GM18870 (cell line): ENCODE measurements at regions not wholly inside any gene's neighbourhood (a gene's known extent, or its start where the extent isn't known, plus 50 kb on each side); places are given as distances from the start of the nearest gene placed in this dataset.
"Not testable (repeated sequence)": the region's sequence is repeated elsewhere in the genome, so short reads cannot be mapped to it uniquely, and the experiment has no call there.

Experiments
- ATAC-seq: cut with Tn5 transposase; IDR thresholded peaks from one replicate; pipeline ENCODE4 v1.9.1; 2021; ENCODE audit warnings: moderate library complexity; ENCODE audit not compliant: unreplicated experiment

DNA sequence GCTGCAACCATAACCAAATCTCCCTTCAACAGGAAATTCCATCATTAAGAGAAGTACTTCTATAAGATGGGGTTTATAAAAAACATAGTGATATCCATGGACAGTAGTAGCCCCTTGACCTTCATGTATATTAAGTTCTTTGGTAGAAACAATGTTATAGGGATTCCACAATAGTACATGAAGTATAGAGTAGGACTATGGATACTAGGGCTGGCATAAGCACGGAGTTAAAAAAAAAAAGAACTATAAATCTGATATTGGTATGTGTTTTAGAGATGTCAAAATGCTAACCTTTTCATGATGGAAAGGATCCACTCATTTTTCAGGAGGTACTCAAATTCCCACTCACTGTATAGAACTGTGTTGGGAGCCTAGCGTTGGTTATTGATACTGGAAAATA is 337.6 kb downstream of the FGF10 start:
- ATAC-seq = no peak

DNA sequence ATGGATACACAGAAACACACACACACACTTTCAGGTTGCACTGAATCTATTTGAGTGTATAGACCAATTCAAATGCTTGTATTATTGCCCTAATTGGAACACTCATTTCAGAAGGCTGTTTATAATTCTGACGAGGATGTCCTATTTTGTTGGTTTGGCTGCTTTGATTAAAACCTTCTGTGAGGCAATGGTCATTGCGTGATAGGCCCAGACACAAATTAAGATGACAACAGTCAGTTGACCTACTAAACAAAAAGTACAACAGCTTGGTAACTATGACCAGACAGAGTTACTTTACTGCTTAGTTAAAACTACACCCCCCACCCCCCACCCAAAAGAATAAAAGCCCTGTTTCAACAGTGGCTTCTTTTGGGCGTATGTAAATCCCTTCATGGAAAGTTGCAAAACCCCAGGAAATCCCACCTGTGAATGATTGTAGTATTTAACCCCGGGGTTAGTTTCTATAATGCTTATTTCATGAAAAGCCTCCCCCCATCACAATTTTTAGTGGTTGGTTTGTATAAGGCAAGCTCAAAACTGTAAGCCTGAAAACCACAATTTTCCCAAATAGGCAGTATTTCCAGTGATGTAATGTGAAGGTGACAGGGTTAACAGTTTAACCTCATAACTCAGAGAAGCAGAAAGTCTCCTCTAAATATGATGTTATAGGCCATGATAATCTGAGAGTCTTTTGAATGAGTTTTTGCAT is 340.8 kb downstream of the FGF10 start:
- peak; percentile 69 for ATAC-seq

DNA sequence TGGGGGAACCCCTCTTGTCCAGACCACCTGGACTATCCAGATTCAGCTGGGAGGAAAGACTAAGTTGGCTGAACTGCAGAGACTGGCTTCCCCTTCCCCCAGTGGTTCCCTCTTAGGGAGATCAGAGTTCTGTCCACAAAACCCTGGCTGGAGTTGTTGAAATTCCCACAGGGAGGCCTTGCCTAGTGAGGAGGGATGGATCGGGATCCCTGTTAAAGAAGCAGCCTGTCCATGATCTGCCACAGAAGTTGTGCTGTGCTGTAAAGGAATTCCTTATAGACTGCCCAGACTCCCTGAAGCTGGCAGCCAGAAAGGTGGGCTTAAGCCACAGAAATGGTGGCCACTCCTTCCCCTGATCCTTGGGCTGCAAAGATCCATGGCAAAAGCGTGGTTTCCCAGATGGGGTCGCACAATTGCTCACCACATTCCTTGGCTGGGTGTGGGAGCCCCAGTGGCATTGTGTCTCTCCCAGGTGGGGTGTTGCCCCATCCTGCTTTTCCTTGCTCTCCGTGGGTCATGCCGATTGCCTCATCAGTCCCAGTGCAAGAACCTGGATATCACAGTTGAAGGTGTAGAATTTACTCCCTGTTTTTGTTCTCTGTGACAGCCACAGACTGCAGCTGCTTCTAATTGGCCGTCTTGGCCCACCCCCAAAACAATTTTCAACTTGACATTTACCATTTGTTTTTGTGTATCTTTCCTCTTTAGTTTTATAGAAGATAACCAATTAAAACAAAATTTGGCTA is 342.4 kb downstream of the FGF10 start:
- ATAC-seq = no peak

DNA sequence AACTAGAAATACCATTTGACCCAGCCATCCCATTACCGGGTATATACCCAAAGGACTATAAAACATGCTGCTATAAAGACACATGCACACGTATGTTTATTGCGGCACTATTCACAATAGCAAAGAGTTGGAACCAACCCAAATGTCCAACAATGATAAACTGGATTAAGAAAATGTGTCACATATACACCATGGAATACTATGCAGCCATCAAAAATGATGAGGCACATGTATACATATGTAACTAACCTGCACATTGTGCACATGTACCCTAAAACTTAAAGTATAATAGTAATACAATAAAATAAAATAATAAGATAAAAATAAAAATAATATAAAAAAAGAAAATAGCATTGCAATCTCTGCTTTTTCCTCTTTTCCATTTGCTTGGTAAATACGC is 344.7 kb downstream of the FGF10 start:
- ATAC-seq = not testable (repeated sequence)

DNA sequence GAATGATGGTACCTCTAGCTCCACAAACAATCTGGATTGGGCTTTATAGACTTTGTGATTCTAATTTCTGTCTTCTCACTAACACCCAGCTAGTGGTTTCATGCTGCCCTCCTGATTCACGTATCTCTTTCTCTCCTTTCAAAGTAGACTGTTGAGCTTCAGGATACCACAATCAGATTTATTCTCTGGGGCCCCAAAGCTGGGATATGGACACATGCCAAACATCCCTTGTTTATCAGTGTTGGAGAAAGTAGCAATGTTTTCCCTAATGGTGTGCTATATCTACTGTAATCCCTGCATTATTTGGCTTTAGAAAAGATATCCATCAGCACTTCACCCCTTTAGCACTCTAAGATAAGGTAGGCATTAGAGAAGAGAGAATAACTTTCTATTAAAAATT is 361.0 kb downstream of the FGF10 start:
- ATAC-seq = no peak

DNA sequence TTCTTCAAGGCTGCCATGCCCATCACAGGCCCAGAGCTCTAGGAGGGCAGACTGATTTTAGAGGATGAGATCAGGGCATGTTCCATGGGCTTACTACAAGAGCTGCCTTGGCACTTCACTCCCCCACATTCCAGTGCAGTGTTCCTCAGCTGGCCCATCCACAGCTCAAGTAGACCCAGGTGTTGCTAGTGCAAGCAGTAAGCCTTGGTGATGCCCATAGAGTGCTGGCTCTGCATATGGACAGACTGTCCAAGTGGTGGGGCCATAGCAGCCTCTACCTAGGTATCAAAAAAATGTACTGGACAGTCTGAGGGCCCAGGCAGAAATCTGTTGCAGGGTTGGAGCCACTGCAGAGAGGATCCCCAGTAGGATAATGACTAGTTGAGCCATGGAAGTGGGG is 366.6 kb downstream of the FGF10 start:
- ATAC-seq = no peak

DNA sequence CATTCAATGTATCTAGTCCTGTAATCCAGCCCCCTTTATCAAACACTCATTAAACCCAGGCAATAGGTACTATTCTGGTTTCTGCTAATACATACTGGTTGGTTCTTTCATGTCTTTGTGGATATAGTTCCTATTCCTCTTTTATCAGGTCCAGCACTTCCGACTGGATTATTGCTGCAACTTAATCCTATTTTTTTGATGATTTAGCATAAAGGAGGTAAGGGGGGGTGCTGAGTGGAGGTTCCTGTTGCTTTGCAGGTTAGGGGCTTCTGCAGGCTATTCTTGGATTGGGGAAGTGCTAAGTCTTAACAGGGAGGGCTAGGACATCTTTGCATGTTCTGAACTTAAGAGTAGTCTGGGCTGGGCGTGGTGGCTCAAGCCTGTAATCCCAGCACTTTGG is 377.7 kb downstream of the FGF10 start:
- no peak for ATAC-seq

DNA sequence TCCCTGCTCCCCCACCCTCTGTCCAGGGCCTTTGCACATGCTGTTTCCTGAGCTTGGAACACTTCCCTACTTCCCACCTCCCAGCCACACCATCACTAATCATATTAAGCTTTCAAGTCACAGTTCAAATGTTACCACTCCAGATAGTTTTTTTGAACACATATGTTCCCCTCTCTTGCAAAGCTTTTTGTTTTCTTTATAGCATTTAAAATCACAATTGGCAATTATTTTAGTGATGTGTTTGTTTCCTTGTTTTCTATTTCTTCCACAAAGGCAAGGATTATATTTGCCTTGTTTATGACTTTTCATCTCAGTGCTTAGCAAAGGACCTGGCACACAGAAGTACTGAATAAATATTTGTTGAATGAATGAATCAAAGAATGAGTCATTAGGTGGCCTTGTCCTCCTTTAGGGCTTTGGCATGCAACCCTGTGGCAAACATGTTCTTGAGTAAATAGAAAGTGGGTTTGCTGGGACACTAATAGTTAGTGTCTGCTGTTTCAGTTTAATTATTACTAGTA is 386.8 kb downstream of the FGF10 start:
- ATAC-seq = no peak

DNA sequence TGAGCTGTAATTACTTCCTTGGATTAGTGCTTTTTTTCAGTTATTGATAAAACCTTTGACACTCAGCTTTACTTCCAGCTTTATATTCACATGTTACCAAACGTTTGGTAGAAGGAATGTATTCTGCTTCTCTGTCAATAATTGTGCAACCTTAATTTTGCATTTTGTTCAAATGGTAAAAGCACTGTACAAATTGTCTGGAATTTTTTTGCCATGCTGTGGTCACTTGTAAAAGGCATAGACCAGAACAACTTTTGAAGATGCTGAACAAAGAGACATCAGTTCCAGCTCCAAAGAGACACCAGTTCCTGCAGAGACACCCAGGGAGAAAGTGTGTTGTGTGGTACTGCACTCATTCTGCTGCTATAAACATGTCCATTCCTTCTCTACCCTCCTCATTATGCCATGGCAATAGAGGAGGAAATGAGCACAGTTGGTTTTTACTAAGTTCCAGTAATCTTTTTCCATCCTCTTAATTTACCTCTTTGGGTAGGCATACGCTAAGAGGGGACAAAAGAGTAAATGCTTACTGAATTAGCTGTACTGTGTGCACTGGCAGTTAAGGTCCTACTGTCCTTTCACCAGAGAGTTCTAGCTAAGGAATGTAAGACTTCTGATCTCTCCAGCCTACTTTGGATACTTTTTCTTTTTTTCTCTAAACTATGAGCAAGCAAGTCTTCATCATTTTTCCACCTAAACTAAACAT is 387.4 kb downstream of the FGF10 start:
- no peak for ATAC-seq

DNA sequence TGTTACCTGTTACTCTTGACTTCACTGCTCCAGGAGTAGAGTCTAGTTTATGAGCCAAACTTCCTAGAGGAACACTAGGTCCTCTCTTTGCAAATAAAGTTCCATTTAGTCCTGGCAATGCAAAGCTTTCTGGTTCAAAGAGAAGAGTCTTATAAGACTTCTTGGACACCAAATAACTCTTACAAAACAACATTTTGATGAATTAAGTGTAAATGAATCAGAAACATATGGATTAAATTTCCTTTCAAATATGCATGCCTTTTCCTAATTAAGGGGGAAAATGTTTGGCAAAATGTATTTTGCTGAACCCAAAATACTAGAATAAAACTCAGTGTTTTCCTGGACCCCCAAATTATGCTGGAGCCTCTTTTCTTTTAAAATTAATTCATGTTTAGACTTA is 388.0 kb downstream of the FGF10 start:
- ATAC-seq = no peak

DNA sequence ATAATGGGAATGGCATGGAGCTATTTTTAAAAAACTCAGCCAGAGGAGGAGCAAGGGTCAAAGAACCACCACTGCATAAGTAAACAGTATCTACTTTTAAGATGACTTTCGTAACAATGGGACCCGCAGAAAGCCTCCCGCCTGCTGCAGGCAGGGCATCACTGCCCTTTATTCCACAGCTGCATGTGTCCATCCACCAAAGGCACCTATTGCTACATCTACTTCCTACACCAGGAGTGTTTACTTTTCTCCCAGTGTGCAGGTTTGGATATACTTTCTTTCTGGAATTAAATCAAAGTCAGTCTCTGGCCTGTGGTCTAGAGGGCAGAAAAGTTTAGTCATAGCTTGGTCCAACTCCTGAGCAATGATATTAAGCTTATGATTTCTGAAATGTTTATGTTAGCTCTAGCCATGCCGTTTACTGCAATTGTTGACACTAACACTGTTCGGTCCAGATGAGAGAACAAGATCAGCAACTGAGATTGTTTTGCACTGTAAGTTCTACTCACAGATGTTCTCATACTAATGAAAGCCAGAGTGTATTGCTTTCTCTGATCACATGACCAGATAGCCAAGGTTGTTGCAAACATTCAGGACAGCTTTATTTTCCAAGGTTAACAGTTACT is 391.5 kb downstream of the FGF10 start:
- no peak for ATAC-seq

DNA sequence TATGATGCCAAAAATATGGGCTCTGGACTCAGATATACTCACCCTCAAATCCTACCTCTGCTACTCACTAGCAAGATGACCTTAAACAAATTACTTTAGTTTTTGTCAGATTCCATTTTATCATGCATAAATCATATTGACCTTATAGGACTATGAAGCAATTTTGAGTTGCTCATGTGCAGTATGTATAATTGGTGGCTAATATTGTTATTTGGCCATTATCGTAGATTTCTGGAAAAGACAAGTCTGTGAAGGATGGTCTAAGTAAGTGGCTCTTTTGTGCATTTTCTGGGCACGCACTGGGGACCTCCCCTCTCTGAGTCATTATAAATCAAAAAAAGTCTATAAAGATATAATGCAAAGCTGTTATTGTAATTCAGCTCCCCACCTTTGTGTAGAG is 393.0 kb downstream of the FGF10 start:
- ATAC-seq = no peak

DNA sequence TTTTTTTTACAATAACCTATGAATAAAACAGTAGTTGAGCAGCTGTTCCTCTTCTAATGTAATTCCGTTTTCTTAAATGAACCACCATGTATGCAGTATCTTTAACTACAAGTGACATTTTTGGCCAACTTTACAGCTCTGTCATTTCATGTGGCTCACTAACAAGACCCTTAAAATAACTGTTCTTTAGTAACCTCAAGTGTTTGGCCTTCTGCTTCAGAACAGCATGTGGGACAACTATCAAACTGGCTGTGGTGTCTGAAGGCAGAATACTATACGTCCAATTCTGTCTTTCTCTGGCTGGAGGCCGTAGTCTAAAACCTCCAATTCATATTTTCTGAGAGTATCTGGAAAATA is 391.4 kb downstream of the NNT start:
- no peak for ATAC-seq

DNA sequence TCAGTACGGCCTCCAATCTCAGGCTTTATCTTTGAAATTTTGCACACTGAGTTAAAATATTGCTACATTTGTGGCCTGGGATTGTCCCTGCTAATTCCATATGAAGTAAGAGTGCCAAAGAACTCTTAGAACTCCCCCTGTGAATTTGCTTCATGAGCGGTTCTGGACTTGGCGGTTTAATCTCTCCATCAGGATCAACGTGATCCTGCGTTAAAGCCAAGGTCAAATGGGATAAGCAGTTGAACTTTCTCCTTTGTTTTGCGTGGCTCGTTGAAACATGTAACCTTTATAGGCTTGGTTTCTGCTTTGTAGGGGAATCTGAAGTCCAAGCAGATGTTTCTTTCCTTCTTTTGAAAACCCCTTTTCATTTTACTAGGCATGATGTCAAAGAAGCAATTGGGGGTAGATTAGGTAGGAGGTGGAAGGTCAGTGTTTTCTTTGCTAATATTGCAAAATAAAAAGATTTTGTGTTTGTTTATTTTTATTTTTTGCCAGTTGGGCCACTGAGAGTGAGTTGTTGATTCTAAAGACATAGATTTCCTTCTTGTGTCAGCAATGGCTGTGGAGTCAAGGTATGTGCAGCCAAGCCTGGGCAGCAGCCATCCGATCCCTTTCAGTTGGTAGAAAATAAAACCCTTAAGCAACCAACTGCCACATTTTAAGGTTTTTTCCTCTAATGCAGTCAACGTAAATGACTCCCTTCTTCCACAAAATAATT is 390.8 kb downstream of the NNT start:
- ATAC-seq = no peak

DNA sequence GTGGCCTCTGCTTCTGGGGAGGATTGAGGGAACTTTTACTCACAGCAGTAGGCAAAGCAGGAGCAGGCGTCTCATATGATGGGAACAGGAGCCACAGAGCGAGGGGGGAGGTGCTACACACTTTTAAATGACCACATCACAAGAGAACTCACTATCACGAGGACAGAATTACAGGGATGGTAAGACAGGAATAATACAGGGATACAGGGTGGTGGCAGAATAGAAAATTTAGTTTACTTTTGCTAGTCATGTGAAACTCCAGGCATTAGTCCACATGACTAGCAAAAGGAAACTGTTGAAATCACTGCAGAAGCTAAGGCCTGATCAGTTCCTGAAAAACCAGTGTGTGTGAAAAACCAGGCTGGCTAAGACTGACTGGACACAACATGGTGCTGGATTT is 382.4 kb downstream of the NNT start:
- no peak for ATAC-seq

DNA sequence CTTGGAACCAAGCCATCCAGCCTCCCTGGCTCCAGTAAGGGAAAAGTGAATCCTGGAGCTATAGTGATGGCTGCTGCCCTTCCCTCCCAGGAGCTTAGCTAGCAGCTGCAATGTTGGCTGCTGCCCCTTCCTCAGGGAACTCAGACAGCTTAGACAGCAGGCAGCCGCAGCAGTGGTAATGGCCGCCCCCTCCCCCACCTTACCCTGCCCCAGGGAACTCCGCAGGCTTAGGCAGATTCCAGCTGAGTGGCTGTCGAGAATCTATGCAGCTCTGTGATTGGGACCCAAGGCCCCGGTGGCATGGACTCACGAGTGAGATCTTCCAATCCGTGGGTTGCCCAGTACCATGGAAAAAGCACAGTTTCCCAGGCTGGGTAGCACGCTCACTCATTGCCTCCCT is 378.6 kb downstream of the NNT start:
- ATAC-seq = no peak

DNA sequence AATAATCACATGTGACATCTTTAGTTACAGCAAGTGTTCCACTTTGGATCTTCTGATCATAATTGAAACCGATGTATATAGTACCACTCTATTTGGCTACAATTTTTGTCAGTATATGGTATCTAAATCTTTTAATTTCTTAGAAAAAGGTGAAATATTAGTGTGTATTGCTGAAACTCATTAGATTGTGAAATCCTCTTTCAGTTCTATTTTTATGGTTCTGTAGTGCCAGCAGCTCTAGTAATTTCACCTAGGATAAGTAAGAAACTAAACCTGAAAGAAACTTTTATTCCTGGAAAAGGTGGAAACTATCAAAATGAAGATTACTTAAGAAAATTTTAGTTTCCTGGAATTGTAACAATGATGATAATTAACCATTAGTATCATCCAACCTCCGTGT is 370.9 kb downstream of the NNT start:
- no peak for ATAC-seq

DNA sequence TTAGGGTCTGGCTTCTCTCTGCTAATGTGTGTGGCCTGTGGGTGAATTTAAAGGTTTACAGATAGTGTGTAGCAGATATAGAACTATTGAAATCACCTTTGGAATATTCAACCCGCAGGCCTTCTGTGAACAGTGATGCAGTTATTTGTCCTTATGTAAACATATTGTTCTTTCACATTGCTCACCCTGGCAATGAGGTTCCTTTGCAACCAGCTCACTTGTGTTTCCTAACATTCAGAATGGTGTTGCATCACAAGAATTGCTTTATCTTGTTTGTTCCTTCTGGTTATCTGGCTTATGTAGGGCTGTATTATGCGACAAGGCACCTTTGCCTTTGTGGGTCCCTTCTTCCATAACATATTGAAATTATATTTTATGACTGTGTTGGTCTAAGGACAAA is 370.3 kb downstream of the NNT start:
- ATAC-seq = no peak

DNA sequence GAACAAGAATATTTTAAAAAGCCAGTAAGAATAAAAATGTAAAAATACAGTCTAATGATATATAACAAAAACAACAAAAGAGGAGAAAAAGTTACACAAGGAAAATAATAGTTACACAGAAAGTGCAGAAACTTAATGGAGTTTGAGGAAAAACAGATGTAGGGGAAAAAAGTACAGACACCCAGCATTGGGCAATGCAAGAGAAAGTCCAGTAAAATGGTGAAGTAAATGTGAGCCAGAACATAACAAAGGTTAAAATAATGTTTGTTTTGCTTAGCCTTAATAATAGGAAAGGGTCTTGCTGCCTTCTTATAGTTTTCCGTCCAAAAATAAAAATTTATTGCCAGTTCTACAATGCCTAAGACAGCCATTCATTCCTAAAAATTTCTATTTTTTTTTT is 364.2 kb downstream of the NNT start:
- ATAC-seq = no peak

DNA sequence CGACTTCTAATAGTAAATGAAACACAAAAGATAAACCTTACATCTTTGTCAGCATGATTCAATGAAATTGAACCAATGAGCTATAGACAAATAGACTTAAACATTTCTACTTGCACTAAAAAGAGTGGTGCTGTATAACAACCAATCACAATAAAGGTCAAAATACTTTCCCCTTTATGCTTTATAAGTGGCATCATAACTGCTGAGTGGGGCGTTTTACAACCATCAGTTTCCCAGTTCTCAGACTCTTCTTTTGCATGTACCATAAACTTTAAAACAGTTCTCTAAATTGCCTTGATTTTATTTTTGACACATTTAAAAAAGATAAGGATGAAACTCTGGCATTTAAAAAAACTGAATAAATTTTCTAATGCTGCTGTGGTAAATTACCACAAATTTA is 356.2 kb downstream of the NNT start:
- ATAC-seq = no peak

DNA sequence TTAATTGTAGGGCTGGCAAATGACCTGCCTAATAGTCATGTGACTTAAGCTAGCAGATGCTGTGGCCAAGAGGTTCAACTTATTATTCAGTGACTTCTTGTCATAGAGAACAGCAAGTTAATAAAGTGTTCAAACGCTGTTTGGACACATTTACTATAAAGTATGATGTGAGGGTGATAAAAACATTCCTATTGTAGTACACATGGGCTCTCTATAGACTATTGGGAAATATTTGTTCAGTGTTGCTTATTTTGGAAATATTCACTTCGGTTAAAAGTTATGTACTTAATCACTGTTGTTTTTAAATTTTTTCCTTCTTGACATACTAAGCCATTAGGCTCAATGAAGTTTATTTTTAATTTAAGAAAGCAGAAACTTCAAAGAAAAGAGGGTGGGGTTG is 345.0 kb downstream of the NNT start:
- ATAC-seq = no peak
